ENCODE measurements at regions not wholly inside any gene's neighbourhood (a gene's known extent, or its start where the extent isn't known, plus 50 kb on each side); places are given as distances from the start of the nearest gene placed in this dataset.

DNA sequence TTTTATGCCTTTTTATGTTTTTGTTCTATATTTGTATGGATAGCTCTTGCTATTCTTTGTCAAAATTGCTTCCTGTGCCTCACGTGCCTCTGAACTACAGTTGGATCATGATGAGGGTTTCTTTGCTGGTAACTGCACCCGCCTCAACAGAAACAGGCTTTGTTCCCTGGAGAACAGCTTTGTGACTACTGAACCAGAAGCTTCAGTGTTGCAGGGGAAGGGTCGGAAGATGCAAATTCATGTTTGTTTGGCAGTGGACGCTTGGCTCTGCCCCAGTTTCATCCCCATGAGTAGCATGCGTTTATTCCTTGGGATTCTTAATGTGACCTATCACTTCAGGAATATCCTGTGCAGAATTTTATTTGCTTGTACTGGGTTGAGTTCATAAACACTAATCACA, 959.1 kb upstream of the WWC1 start:
- no peaks in the 10 kb centered on the region for H3K4me1 ChIP-seq (ENCODE audit: control insufficient read depth, insufficient read depth, low read length)
- no peak overlapping the region for H3K27ac Mint-ChIP-seq
- H3K9ac ChIP-seq (ENCODE audit: extremely low read depth, low read length, poor library complexity, severe bottlenecking) = no peak overlapping the region
- H3K4me1 Mint-ChIP-seq = peaks cover 17% of the 10 kb centered on the region
- no peak overlapping the region for H3K4me3 Mint-ChIP-seq
- DNase-seq = no peak
- no peak overlapping the region for H3K27ac ChIP-seq (ENCODE audit: low read depth, low read length)
- H3K36me3 ChIP-seq (ENCODE audit: control insufficient read depth, insufficient read depth, low read length) = no peaks in the 10 kb centered on the region
- TF ChIP-seq CTCF (conservative IDR thresholded peaks at IDR 0.05) = no peak
- no peaks in the 10 kb centered on the region for H3K9me3 ChIP-seq (ENCODE audit: control insufficient read depth, low read length)
- H3K27me3 ChIP-seq (ENCODE audit: control insufficient read depth, insufficient read depth, low read length, poor library complexity, severe bottlenecking) = no peaks in the 10 kb centered on the region
- no peaks in the 10 kb centered on the region for H3K27me3 Mint-ChIP-seq (ENCODE audit: insufficient read depth)
- no peak overlapping the region for H3K4me3 ChIP-seq (ENCODE audit: low read length)
- WGBS, 2 experiments (ENCODE audit: insufficient coverage in 1 of 2, insufficient read length in 1 of 2) = 91 to 93% methylated on average over 4 to 5 of the region's 5 CpGs
- H3K9me3 Mint-ChIP-seq = no peaks in the 10 kb centered on the region
- no peaks in the 10 kb centered on the region for H3K36me3 Mint-ChIP-seq (ENCODE audit: low read depth)

- Mint-ChIP-seq H3K4me1 (peaks cover 17% of the 10 kb centered on the region), H3K36me3 (ENCODE audit: low read depth) (no peaks in the 10 kb centered on the region), H3K4me3 (no peak overlapping the region), H3K27ac (no peak overlapping the region), H3K27me3 (ENCODE audit: insufficient read depth) (no peaks in the 10 kb centered on the region), H3K9me3 (no peaks in the 10 kb centered on the region)
- Histone ChIP-seq H3K4me3 (ENCODE audit: low read length) (no peak overlapping the region), H3K4me1 (ENCODE audit: control insufficient read depth, insufficient read depth, low read length) (no peaks in the 10 kb centered on the region), H3K27ac (ENCODE audit: low read depth, low read length) (peak overlapping the region; percentile 41), H3K27me3 (ENCODE audit: control insufficient read depth, insufficient read depth, low read length, poor library complexity, severe bottlenecking) (no peaks in the 10 kb centered on the region), H3K36me3 (ENCODE audit: control insufficient read depth, insufficient read depth, low read length) (no peaks in the 10 kb centered on the region), H3K9me3 (ENCODE audit: control insufficient read depth, low read length) (no peaks in the 10 kb centered on the region), H3K9ac (ENCODE audit: extremely low read depth, low read length, poor library complexity, severe bottlenecking) (no peak overlapping the region)
- TF ChIP-seq CTCF (conservative IDR thresholded peaks at IDR 0.05) = no peak
- WGBS, 2 experiments (ENCODE audit: insufficient coverage in 1 of 2, insufficient read length in 1 of 2) = 90% methylated on average over 2 of the region's 2 CpGs; no CpG with 5 or more reads in 1 of the 2 experiments
- DNase-seq = no peak
These were observed 955.3 kb upstream of the WWC1 start for GRCh38 chr5:167336161-167336560.

- no peak overlapping the region for H3K27ac Mint-ChIP-seq
- WGBS, 2 experiments (ENCODE audit: insufficient coverage in 1 of 2, insufficient read length in 1 of 2) = 100% methylated on average over 1 of the region's 1 CpG
- H3K4me1 Mint-ChIP-seq = peaks cover 14% of the 10 kb centered on the region
- no peaks in the 10 kb centered on the region for H3K9me3 ChIP-seq (ENCODE audit: control insufficient read depth, low read length)
- H3K27me3 Mint-ChIP-seq (ENCODE audit: insufficient read depth) = no peaks in the 10 kb centered on the region
- no peak overlapping the region for H3K9ac ChIP-seq (ENCODE audit: extremely low read depth, low read length, poor library complexity, severe bottlenecking)
- H3K27me3 ChIP-seq (ENCODE audit: control insufficient read depth, insufficient read depth, low read length, poor library complexity, severe bottlenecking) = no peaks in the 10 kb centered on the region
- no peak overlapping the region for H3K4me3 Mint-ChIP-seq
- no peak overlapping the region for H3K27ac ChIP-seq (ENCODE audit: low read depth, low read length)
- no peaks in the 10 kb centered on the region for H3K36me3 ChIP-seq (ENCODE audit: control insufficient read depth, insufficient read depth, low read length)
- H3K4me1 ChIP-seq (ENCODE audit: control insufficient read depth, insufficient read depth, low read length) = no peaks in the 10 kb centered on the region
- H3K4me3 ChIP-seq (ENCODE audit: low read length) = no peak overlapping the region
- TF ChIP-seq CTCF (conservative IDR thresholded peaks at IDR 0.05) = no peak
- DNase-seq = no peak
- H3K36me3 Mint-ChIP-seq (ENCODE audit: low read depth) = no peaks in the 10 kb centered on the region
- no peaks in the 10 kb centered on the region for H3K9me3 Mint-ChIP-seq
These were observed 952.2 kb upstream of the WWC1 start for GRCh38 chr5:167339205-167339604.

Measured in endodermal cell (in vitro differentiated cells).